OCI-LY7 (cell line): ENCODE measurements at regions not wholly inside any gene's neighbourhood (a gene's known extent, or its start where the extent isn't known, plus 50 kb on each side); places are given as distances from the start of the nearest gene placed in this dataset.

ENCODE experiments used
- CTCF ChIP-seq: fragments of 200-600 bp; sonication (generic); conservative IDR thresholded peaks from 2 replicates; pipeline ENCODE4 v1.5.1; 2014; ENCODE audit warnings: mild to moderate bottlenecking, antibody characterized with exemption, low read length, moderate library complexity, mixed read lengths
- EZH2phosphoT487 ChIP-seq: fragments of 200-600 bp; sonication (generic); IDR thresholded peaks from 2 replicates; pipeline ENCODE4 v1.6.1; 2018; ENCODE audit warnings: low read depth, borderline replicate concordance, mild to moderate bottlenecking, mixed run types, antibody characterized with exemption, low read length, moderate library complexity, mixed read lengths

- TF ChIP-seq CTCF = no peak
- TF ChIP-seq EZH2phosphoT487 = no peak
Observed at GRCh38 chr1:61602663-61603062, 122.3 kb downstream of the TM2D1 start.
